ENCODE measurements at regions not wholly inside any gene's neighbourhood (a gene's known extent, or its start where the extent isn't known, plus 50 kb on each side); places are given as distances from the start of the nearest gene placed in this dataset.

- Histone ChIP-seq H2AFZ (replicated peaks; ENCODE audit: low read length, poor library complexity) (no peak overlapping the region), H3K4me1 (ENCODE audit: control insufficient read depth, insufficient read depth, low read length) (no peaks in the 10 kb centered on the region), H3K23ac (ENCODE audit: low read depth, low read length) (no peak overlapping the region), H3K9me1 (ENCODE audit: insufficient read depth, low read length) (no peaks in the 10 kb centered on the region), H2BK15ac (ENCODE audit: low read depth, low read length) (no peak overlapping the region), H2BK5ac (ENCODE audit: low read depth, low read length, poor library complexity, severe bottlenecking) (no peak overlapping the region), H3K36me3 (ENCODE audit: control insufficient read depth, insufficient read depth, low read length) (no peaks in the 10 kb centered on the region), H3K18ac (ENCODE audit: low read depth, low read length) (no peak overlapping the region), H2BK120ac (ENCODE audit: low read depth, low read length) (no peak overlapping the region), H4K5ac (ENCODE audit: low read depth, low read length) (no peak overlapping the region), H2AK5ac (ENCODE audit: low read depth, low read length) (no peak overlapping the region), H3K4me2 (ENCODE audit: low read depth, low read length) (no peak overlapping the region), H4K91ac (ENCODE audit: insufficient read depth, low read depth, low read length) (no peak overlapping the region), H3K27me3 (ENCODE audit: control insufficient read depth, insufficient read depth, low read length) (no peaks in the 10 kb centered on the region), H3K27ac (ENCODE audit: insufficient read depth, low read length) (no peak overlapping the region), H2BK20ac (ENCODE audit: low read depth, low read length) (no peak overlapping the region), H4K20me1 (ENCODE audit: insufficient read depth, low read length) (no peaks in the 10 kb centered on the region), H3K56ac (ENCODE audit: extremely low read depth, insufficient read depth, low read length) (no peak overlapping the region), H4K8ac (ENCODE audit: low read depth in 2 of 2, low read length in 2 of 2) (no peak overlapping the region), H3K9me3 (ENCODE audit: control insufficient read depth, insufficient read depth, low read length) (peaks cover 3% of the 10 kb centered on the region; the same call in 1 of the 2 replicates), H2AK9ac (replicated peaks; ENCODE audit: low read depth, low read length, poor library complexity) (no peak overlapping the region), H3K14ac (replicated peaks; ENCODE audit: low read depth, low read length) (no peak overlapping the region), H3K79me1 (ENCODE audit: low read depth in 1 of 2, low read length in 2 of 2) (no peaks in the 10 kb centered on the region), H3K4me3 (ENCODE audit: insufficient read depth, low read depth, low read length) (no peak overlapping the region), H3K9ac (ENCODE audit: low read depth, low read length) (no peak overlapping the region), H3K4ac (ENCODE audit: low read depth, low read length) (no peak overlapping the region)
- intact Hi-C loops (cut with micrococcal nuclease) = no loop called here
- CTCF ChIA-PET = no interaction called here
- POLR2A ChIA-PET (ENCODE audit: unreplicated experiment) = no interaction called here
- TF ChIP-seq CTCF (conservative IDR thresholded peaks at IDR 0.05; ENCODE audit: low read depth, low read length) = no peak
- TF ChIP-seq RCOR1 (IDR thresholded peaks at IDR 0.05; ENCODE audit: insufficient replicate concordance, low read length) = no peak
- TF ChIP-seq FOS (IDR thresholded peaks at IDR 0.05; ENCODE audit: low read depth, low read length) = no peak
- TF ChIP-seq MAFK (IDR thresholded peaks at IDR 0.05; ENCODE audit: low read depth, low read length) = no peak
- no peak for TF ChIP-seq RFX5 (IDR thresholded peaks at IDR 0.05; ENCODE audit: low read depth, low read length)
- in situ Hi-C loops (cut with MboI; ENCODE audit: low sequenced_read_pairs) = no loop called here
- dilution Hi-C loops (cut with HindIII; ENCODE audit: low sequenced_read_pairs, unreplicated experiment) = no loop called here
- peak; percentile 1 for DNase-seq
- no peak for ATAC-seq (ENCODE audit: low read depth)
- no TSS peak for BruUV-seq (replicated peaks)
Measured at GRCh38 chr1:82399093-82399492, 598.4 kb downstream of the ADGRL2 start.
